ENCODE measurements at regions not wholly inside any gene's neighbourhood (a gene's known extent, or its start where the extent isn't known, plus 50 kb on each side); places are given as distances from the start of the nearest gene placed in this dataset.
"Not testable (repeated sequence)": the region's sequence is repeated elsewhere in the genome, so short reads cannot be mapped to it uniquely, and the experiment has no call there.

DNA sequence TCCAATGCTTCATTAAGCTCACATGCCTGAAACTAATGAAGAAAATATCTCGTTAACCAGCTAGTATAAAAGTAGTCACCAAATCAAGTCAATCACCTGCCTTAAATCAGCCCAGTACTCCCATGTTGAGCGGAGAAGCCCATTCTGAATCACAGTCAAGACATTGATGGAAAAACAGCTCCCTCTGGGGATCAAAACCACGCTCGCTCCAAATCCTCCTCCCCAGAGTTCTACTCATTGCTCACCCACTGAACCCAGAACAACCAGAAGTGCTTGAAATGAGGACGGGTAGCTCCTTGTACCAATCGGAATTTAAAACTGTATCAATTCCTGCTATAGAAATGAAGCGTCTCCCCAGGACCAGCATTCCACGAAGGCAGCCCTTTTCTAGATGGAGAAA lies 90.0 kb upstream of the ZNF195 start:
- H3K9me3 ChIP-seq (ENCODE audit: low read length); H3K36me3 ChIP-seq (replicated peaks in 1 of 2; ENCODE audit: control insufficient read depth in 1 of 2, insufficient read depth in 2 of 2, low read length in 2 of 2); intact Hi-C loops (cut with micrococcal nuclease; ENCODE audit: unreplicated experiment); H3K4me3 ChIP-seq (replicated peaks in 1 of 3; ENCODE audit: insufficient read depth in 1 of 3, low read depth in 2 of 3, low read length in 3 of 3); DNase-seq (ENCODE audit: low spot score); ATAC-seq; CTCF ChIA-PET (ENCODE audit: low intra/inter-chr PET ratio, low total read pairs); H3K9ac ChIP-seq (ENCODE audit: insufficient read depth, low read depth, low read length); H3K4me1 ChIP-seq (ENCODE audit: insufficient read depth, low read length); H3K79me2 ChIP-seq (ENCODE audit: insufficient read depth, low read length); FAIRE-seq; POLR2A ChIA-PET; H3K4me2 ChIP-seq (ENCODE audit: low read depth, low read length); H3K27ac ChIP-seq (ENCODE audit: extremely low read length, insufficient read depth, low read length); BruUV-seq (replicated peaks); in situ Hi-C loops (cut with HindIII; ENCODE audit: extremely low pct_ligation_motif_present, low pct_unique_long_range_greater_than_20kb); H4K20me1 ChIP-seq (ENCODE audit: insufficient read depth, low read length); H3K27me3 ChIP-seq (ENCODE audit: control insufficient read depth in 1 of 2, insufficient read depth in 2 of 2, low read length in 2 of 2); H2AFZ ChIP-seq (ENCODE audit: low read length): not testable (repeated sequence)
- WGBS (ENCODE audit: low lambda C conversion rate): 20% methylated on average over 8 of the region's 8 CpGs
- TF ChIP-seq STAG1 (CRISPR knock-in tag; IDR thresholded peaks at IDR 0.05): 0 out of 2 replicates have a peak, but pooled peaks have one; percentile 3

DNA sequence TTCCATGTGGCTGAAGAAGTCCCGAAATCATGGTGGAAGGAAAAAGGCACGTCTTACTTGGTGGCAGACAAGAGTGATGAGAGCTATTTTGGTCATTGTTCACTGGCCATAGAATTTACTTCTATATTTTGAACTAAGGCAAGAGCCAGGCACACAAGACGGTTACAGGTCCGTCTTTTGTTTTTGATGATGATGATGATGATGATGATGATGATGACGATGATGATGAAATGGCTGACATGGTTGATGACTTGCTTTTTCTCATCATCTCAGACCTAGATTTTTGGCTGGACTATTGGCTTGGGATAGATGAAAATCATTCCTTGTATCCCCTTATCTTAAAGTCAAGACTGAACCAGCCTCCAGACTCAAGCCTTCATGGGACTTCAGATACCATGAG lies 88.7 kb upstream of the ZNF195 start:
- BruUV-seq (replicated peaks); H3K4me3 ChIP-seq (replicated peaks in 1 of 3; ENCODE audit: insufficient read depth in 1 of 3, low read depth in 2 of 3, low read length in 3 of 3); in situ Hi-C loops (cut with HindIII; ENCODE audit: extremely low pct_ligation_motif_present, low pct_unique_long_range_greater_than_20kb); H3K27me3 ChIP-seq (ENCODE audit: control insufficient read depth in 1 of 2, insufficient read depth in 2 of 2, low read length in 2 of 2); H3K9ac ChIP-seq (ENCODE audit: insufficient read depth, low read depth, low read length); intact Hi-C loops (cut with micrococcal nuclease; ENCODE audit: unreplicated experiment); H3K4me1 ChIP-seq (ENCODE audit: insufficient read depth, low read length); H3K36me3 ChIP-seq (replicated peaks in 1 of 2; ENCODE audit: control insufficient read depth in 1 of 2, insufficient read depth in 2 of 2, low read length in 2 of 2); H2AFZ ChIP-seq (ENCODE audit: low read length); H3K9me3 ChIP-seq (ENCODE audit: low read length); H3K27ac ChIP-seq (ENCODE audit: extremely low read length, insufficient read depth, low read length); FAIRE-seq; H3K79me2 ChIP-seq (ENCODE audit: insufficient read depth, low read length); H3K4me2 ChIP-seq (ENCODE audit: low read depth, low read length); ATAC-seq; H4K20me1 ChIP-seq (ENCODE audit: insufficient read depth, low read length); CTCF ChIA-PET (ENCODE audit: low intra/inter-chr PET ratio, low total read pairs); DNase-seq (ENCODE audit: low spot score); POLR2A ChIA-PET; TF ChIP-seq ATF7, CREB1 (CRISPR knock-in tag; IDR thresholded peaks at IDR 0.05): not testable (repeated sequence)
- 2% methylated on average over 5 of the region's 5 CpGs for WGBS (ENCODE audit: low lambda C conversion rate)
- peak; percentile 43; the same call in 1 of the 2 replicates for TF ChIP-seq ATF7 (IDR thresholded peaks at IDR 0.05)
- peak; percentile 90 for TF ChIP-seq CREB1 (IDR thresholded peaks at IDR 0.05)

DNA sequence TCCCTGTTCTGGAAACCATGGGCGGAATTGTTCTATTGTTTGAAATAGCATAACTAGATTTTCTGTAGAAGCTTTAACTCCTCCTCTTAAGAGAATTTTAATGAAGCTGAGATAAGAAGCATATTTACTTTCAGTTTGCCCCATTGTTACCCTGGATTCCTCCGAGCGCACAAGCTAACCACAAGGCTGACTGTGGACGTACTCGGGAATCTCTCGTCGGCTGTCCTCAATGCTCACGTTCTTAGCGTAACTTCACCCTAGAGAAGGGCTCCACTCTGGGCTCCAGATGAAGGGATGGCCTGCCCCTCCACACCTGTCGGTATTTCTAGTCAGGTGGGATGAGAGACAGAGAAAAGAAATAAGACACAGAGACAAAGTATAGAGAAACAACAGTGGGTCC lies 76.7 kb upstream of the ZNF195 start:
- H3K36me3 ChIP-seq (replicated peaks in 1 of 2; ENCODE audit: control insufficient read depth in 1 of 2, insufficient read depth in 2 of 2, low read length in 2 of 2); POLR2A ChIA-PET; H3K4me3 ChIP-seq (replicated peaks in 1 of 3; ENCODE audit: insufficient read depth in 1 of 3, low read depth in 2 of 3, low read length in 3 of 3); H3K4me1 ChIP-seq (ENCODE audit: insufficient read depth, low read length); BruUV-seq (replicated peaks); CTCF ChIA-PET (ENCODE audit: low intra/inter-chr PET ratio, low total read pairs); H3K79me2 ChIP-seq (ENCODE audit: insufficient read depth, low read length); ATAC-seq; H3K9me3 ChIP-seq (ENCODE audit: low read length); H3K27ac ChIP-seq (ENCODE audit: extremely low read length, insufficient read depth, low read length); H4K20me1 ChIP-seq (ENCODE audit: insufficient read depth, low read length); in situ Hi-C loops (cut with HindIII; ENCODE audit: extremely low pct_ligation_motif_present, low pct_unique_long_range_greater_than_20kb); H2AFZ ChIP-seq (ENCODE audit: low read length); FAIRE-seq; H3K27me3 ChIP-seq (ENCODE audit: control insufficient read depth in 1 of 2, insufficient read depth in 2 of 2, low read length in 2 of 2); H3K9ac ChIP-seq (ENCODE audit: insufficient read depth, low read depth, low read length); DNase-seq (ENCODE audit: low spot score); H3K4me2 ChIP-seq (ENCODE audit: low read depth, low read length): not testable (repeated sequence)
- WGBS (ENCODE audit: low lambda C conversion rate): 41% methylated on average over 10 of the region's 10 CpGs
- intact Hi-C loops (cut with micrococcal nuclease; ENCODE audit: unreplicated experiment): loop anchor here (10.0 kb wide), 1 partner anchor 149 kb away; no protein-coding TSS in a partner anchor

All from HepG2 (cell line).